ENCODE measurements at regions not wholly inside any gene's neighbourhood (a gene's known extent, or its start where the extent isn't known, plus 50 kb on each side); places are given as distances from the start of the nearest gene placed in this dataset.

- no peaks in the 10 kb centered on the region for H3K4me1 ChIP-seq
- no peak overlapping the region for H3K27ac ChIP-seq
- intact Hi-C loops (cut with DNase I; ENCODE audit: low total_unique reads) = no loop called here
- no peaks in the 10 kb centered on the region for H3K36me3 ChIP-seq
- H3K9me3 ChIP-seq = no peaks in the 10 kb centered on the region
- TF ChIP-seq POLR2A (IDR thresholded peaks at IDR 0.05) (no peak), POLR2AphosphoS5 (IDR thresholded peaks at IDR 0.05) (no peak), EP300 (IDR thresholded peaks at IDR 0.05) (no peak)
- TF ChIP-seq, protein P1, sequence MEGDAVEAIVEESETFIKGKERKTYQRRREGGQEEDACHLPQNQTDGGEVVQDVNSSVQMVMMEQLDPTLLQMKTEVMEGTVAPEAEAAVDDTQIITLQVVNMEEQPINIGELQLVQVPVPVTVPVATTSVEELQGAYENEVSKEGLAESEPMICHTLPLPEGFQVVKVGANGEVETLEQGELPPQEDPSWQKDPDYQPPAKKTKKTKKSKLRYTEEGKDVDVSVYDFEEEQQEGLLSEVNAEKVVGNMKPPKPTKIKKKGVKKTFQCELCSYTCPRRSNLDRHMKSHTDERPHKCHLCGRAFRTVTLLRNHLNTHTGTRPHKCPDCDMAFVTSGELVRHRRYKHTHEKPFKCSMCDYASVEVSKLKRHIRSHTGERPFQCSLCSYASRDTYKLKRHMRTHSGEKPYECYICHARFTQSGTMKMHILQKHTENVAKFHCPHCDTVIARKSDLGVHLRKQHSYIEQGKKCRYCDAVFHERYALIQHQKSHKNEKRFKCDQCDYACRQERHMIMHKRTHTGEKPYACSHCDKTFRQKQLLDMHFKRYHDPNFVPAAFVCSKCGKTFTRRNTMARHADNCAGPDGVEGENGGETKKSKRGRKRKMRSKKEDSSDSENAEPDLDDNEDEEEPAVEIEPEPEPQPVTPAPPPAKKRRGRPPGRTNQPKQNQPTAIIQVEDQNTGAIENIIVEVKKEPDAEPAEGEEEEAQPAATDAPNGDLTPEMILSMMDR (IDR thresholded peaks at IDR 0.05) = no peak
- WGBS, 5 donors = 60 to 77% (median 75%) methylated on average over 3 of the region's 3 CpGs
- DNase-seq = no peak
- H3K4me3 ChIP-seq = no peak overlapping the region
- no peaks in the 10 kb centered on the region for H3K27me3 ChIP-seq
These were observed 265.9 kb downstream of the SEC16B start for GRCh38 chr1:177703888-177704446.

DNA sequence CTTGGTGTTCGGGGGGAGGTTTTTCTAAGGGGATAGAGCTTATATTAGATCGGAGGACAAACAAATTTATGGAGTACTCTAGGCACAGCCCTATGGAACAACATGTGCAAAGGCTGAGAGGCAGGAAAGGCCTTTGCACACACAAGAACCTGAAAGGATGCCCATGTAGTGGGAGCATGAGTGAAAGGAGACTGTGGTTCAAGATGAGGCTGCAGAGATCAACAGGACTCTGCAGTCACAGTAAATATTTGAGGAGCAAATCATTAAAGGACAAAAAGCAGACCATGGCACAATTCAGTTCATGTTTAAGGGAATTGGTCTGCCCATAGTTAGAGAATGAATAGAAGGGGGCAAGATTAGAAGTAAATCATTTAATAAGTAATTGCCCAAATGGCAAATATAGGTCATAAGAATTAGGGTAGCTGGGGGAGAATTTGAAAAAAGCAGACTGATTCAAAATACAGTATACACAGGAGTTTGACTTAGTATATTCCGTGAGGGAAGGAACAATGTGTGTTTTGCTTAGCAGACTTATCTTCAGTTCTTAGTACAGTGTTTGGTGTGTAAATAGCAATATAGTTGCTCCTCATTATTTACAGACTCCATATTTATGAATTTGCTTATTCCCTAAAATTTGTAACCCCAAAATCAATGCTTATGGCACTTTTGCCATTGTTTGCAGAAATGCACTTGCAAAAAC, 268.1 kb downstream of the SEC16B start:
- intact Hi-C loops (cut with DNase I; ENCODE audit: low total_unique reads) = no loop called here
- H3K27ac ChIP-seq = no peak overlapping the region
- H3K27me3 ChIP-seq = no peaks in the 10 kb centered on the region
- DNase-seq = no peak
- TF ChIP-seq POLR2AphosphoS5 (IDR thresholded peaks at IDR 0.05) = no peak
- TF ChIP-seq POLR2A (IDR thresholded peaks at IDR 0.05) = no peak
- no peaks in the 10 kb centered on the region for H3K4me1 ChIP-seq
- 53 to 67% (median 58%) methylated on average over 3 of the region's 3 CpGs for WGBS, 5 donors
- H3K36me3 ChIP-seq = no peaks in the 10 kb centered on the region
- H3K9me3 ChIP-seq = no peaks in the 10 kb centered on the region
- no peak overlapping the region for H3K4me3 ChIP-seq

- intact Hi-C loops (cut with DNase I; ENCODE audit: low total_unique reads) = no loop called here
- WGBS, 5 donors = 80 to 87% (median 84%) methylated on average over 5 of the region's 5 CpGs
- Histone ChIP-seq H3K4me3 (no peak overlapping the region), H3K36me3 (no peaks in the 10 kb centered on the region), H3K4me1 (no peaks in the 10 kb centered on the region), H3K27me3 (no peaks in the 10 kb centered on the region), H3K9me3 (no peaks in the 10 kb centered on the region), H3K27ac (no peak overlapping the region)
- TF ChIP-seq EP300 (IDR thresholded peaks at IDR 0.05) (no peak), POLR2AphosphoS5 (IDR thresholded peaks at IDR 0.05) (no peak)
- TF ChIP-seq, protein P1 (IDR thresholded peaks at IDR 0.05) = no peak
- DNase-seq = no peak
These were observed 269.0 kb downstream of the SEC16B start for GRCh38 chr1:177700856-177701255.

- H3K9me3 ChIP-seq = peaks cover 0 to 12% (median 4%) of the 10 kb centered on the region in 4 donors
- no peak overlapping the region for H3K27ac ChIP-seq
- intact Hi-C loops (cut with DNase I; ENCODE audit: low total_unique reads) = no loop called here
- TF ChIP-seq POLR2AphosphoS5 (IDR thresholded peaks at IDR 0.05) = no peak
- no peak for TF ChIP-seq POLR2A (IDR thresholded peaks at IDR 0.05)
- TF ChIP-seq, protein P1 (IDR thresholded peaks at IDR 0.05) = no peak
- TF ChIP-seq EP300 (IDR thresholded peaks at IDR 0.05) = no peak
- DNase-seq = no peak
- no peaks in the 10 kb centered on the region for H3K36me3 ChIP-seq
- no peaks in the 10 kb centered on the region for H3K27me3 ChIP-seq
- H3K4me3 ChIP-seq = no peak overlapping the region
- H3K4me1 ChIP-seq = no peaks in the 10 kb centered on the region
These were observed 278.9 kb downstream of the SEC16B start for GRCh38 chr1:177690996-177691395.

- H3K27me3 ChIP-seq = no peaks in the 10 kb centered on the region
- no peaks in the 10 kb centered on the region for H3K36me3 ChIP-seq
- no peak overlapping the region for H3K4me3 ChIP-seq
- no peak overlapping the region for H3K27ac ChIP-seq
- TF ChIP-seq POLR2A (IDR thresholded peaks at IDR 0.05) (no peak), EP300 (IDR thresholded peaks at IDR 0.05) (no peak), POLR2AphosphoS5 (IDR thresholded peaks at IDR 0.05) (no peak)
- TF ChIP-seq, protein P1 (IDR thresholded peaks at IDR 0.05) = no peak
- H3K4me1 ChIP-seq = no peaks in the 10 kb centered on the region
- DNase-seq = no peak
- intact Hi-C loops (cut with DNase I; ENCODE audit: low total_unique reads) = no loop called here
- WGBS, 5 donors = 50 to 59% (median 58%) methylated on average over 3 of the region's 3 CpGs
- H3K9me3 ChIP-seq = peaks cover 0 to 6% (median 2%) of the 10 kb centered on the region in 4 donors
These were observed 282.3 kb downstream of the SEC16B start for GRCh38 chr1:177687544-177687943.
